HEK293 (cell line): ENCODE measurements at regions not wholly inside any gene's neighbourhood (a gene's known extent, or its start where the extent isn't known, plus 50 kb on each side); places are given as distances from the start of the nearest gene placed in this dataset.
"Not testable (repeated sequence)": the region's sequence is repeated elsewhere in the genome, so short reads cannot be mapped to it uniquely, and the experiment has no call there.

Experiments used
- ZBTB21 ChIP-seq: fragments of 450-650 bp; formaldehyde crosslinking; IDR thresholded peaks from 2 replicates; pipeline ENCODE4 v1.5.1; 2017; ENCODE audit warnings: missing biosample characterization, missing genetic modification characterization
- ZBTB48 ChIP-seq: fragments of 450-650 bp; formaldehyde crosslinking; IDR thresholded peaks from 2 replicates; pipeline ENCODE4 v1.5.1; 2016; ENCODE audit warnings: missing biosample characterization, missing genetic modification characterization
- ZNF24 ChIP-seq: fragments of 450-650 bp; formaldehyde crosslinking; IDR thresholded peaks from 2 replicates; pipeline ENCODE4 v1.5.1; 2016; ENCODE audit warnings: missing biosample characterization, missing genetic modification characterization
- ZNF501 ChIP-seq: fragments of 450-650 bp; formaldehyde crosslinking; IDR thresholded peaks from 2 replicates; pipeline ENCODE4 v1.5.1; 2016; ENCODE audit warnings: missing biosample characterization, missing genetic modification characterization
- ZNF571 ChIP-seq: fragments of 450-650 bp; formaldehyde crosslinking; IDR thresholded peaks from 2 replicates; pipeline ENCODE4 v1.5.0; 2017; ENCODE audit warnings: missing biosample characterization, missing genetic modification characterization
- TF ChIP-seq, protein P1 (sequence below): fragments of 450-650 bp; formaldehyde crosslinking; IDR thresholded peaks from 2 replicates; pipeline ENCODE4 v1.5.1; 2016; ENCODE audit warnings: missing biosample characterization, missing genetic modification characterization
- TF ChIP-seq, protein P2 (sequence below): fragments of 450-650 bp; formaldehyde crosslinking; IDR thresholded peaks from 2 replicates; pipeline ENCODE4 v1.5.1; 2016; ENCODE audit warnings: missing biosample characterization, missing genetic modification characterization
- TF ChIP-seq, protein P3 (sequence below): fragments of 450-650 bp; formaldehyde crosslinking; optimal IDR thresholded peaks from 2 replicates; pipeline ENCODE3; 2016; ENCODE audit warnings: missing biosample characterization, mild to moderate bottlenecking, missing genetic modification characterization

GRCh38 chr1:146324463-146324862, 95.6 kb upstream of the NOTCH2NLA start:
- TF ChIP-seq, protein P1, sequence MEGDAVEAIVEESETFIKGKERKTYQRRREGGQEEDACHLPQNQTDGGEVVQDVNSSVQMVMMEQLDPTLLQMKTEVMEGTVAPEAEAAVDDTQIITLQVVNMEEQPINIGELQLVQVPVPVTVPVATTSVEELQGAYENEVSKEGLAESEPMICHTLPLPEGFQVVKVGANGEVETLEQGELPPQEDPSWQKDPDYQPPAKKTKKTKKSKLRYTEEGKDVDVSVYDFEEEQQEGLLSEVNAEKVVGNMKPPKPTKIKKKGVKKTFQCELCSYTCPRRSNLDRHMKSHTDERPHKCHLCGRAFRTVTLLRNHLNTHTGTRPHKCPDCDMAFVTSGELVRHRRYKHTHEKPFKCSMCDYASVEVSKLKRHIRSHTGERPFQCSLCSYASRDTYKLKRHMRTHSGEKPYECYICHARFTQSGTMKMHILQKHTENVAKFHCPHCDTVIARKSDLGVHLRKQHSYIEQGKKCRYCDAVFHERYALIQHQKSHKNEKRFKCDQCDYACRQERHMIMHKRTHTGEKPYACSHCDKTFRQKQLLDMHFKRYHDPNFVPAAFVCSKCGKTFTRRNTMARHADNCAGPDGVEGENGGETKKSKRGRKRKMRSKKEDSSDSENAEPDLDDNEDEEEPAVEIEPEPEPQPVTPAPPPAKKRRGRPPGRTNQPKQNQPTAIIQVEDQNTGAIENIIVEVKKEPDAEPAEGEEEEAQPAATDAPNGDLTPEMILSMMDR (tag by site-specific recombination) = not testable (repeated sequence)
- TF ChIP-seq ZBTB21, ZNF24, ZNF501, ZNF571, ZBTB48 (tag by site-specific recombination): not testable (repeated sequence)
- TF ChIP-seq, protein P2, sequence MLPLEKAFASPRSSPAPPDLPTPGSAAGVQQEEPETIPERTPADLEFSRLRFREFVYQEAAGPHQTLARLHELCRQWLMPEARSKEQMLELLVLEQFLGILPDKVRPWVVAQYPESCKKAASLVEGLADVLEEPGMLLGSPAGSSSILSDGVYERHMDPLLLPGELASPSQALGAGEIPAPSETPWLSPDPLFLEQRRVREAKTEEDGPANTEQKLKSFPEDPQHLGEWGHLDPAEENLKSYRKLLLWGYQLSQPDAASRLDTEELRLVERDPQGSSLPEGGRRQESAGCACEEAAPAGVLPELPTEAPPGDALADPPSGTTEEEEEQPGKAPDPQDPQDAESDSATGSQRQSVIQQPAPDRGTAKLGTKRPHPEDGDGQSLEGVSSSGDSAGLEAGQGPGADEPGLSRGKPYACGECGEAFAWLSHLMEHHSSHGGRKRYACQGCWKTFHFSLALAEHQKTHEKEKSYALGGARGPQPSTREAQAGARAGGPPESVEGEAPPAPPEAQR (tag by site-specific recombination) = not testable (repeated sequence)
- TF ChIP-seq, protein P3, sequence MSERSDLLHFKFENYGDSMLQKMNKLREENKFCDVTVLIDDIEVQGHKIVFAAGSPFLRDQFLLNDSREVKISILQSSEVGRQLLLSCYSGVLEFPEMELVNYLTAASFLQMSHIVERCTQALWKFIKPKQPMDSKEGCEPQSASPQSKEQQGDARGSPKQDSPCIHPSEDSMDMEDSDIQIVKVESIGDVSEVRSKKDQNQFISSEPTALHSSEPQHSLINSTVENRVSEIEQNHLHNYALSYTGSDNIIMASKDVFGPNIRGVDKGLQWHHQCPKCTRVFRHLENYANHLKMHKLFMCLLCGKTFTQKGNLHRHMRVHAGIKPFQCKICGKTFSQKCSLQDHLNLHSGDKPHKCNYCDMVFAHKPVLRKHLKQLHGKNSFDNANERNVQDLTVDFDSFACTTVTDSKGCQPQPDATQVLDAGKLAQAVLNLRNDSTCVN (tag by site-specific recombination) = not testable (repeated sequence)
